ENCODE measurements at regions not wholly inside any gene's neighbourhood (a gene's known extent, or its start where the extent isn't known, plus 50 kb on each side); places are given as distances from the start of the nearest gene placed in this dataset.

DNA sequence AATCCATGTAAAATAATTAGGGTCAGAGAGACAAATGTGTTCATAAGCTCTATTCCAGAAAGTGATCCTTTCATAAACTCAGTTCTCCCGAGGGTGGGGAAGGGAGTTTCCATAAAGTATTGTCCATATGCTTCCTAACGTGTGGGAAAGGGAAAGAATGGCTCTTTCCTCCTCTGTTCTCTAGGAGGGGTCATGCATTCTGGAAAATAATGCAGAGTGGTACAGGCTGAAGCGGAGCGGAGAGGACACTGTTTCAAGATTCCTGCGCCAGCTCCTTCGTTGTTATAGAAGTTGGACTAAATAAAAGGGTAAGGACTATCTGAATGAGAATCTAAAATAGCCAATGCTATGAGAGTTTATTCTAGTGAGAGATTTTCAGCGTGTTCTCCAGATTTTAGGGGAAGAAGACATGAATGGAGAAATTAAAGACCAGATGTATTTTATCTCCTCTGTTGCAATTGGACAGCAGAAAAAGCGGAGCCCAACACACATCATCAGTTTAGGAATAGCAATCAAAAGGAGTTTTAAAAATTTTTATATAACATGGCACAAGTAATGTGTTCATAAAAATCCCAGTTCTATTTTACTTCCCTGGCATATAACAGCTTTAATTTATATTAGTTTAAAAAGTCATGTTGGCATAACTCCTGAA is 166.9 kb upstream of the MPDZ start:
- dilution Hi-C loops (cut with MboI; ENCODE audit: extremely low pct_ligation_motif_present, low sequenced_read_pairs), result no loop called here
- H3K27ac ChIP-seq (ENCODE audit: control insufficient read depth, insufficient read depth, low read length), result no peak overlapping the region
- FAIRE-seq (no peak), DNase-seq (ENCODE audit: low read depth, low spot score) (no peak)
- H3K4me1 ChIP-seq (ENCODE audit: control insufficient read depth, extremely low read depth, insufficient read depth, low read length), result no peaks in the 10 kb centered on the region
- H3K27me3 ChIP-seq (ENCODE audit: control insufficient read depth, extremely low read depth, insufficient read depth, low read length), result no peaks in the 10 kb centered on the region
- TF ChIP-seq EZH2 (IDR thresholded peaks at IDR 0.05; ENCODE audit: low read length), result no peak
- TF ChIP-seq, protein P1, sequence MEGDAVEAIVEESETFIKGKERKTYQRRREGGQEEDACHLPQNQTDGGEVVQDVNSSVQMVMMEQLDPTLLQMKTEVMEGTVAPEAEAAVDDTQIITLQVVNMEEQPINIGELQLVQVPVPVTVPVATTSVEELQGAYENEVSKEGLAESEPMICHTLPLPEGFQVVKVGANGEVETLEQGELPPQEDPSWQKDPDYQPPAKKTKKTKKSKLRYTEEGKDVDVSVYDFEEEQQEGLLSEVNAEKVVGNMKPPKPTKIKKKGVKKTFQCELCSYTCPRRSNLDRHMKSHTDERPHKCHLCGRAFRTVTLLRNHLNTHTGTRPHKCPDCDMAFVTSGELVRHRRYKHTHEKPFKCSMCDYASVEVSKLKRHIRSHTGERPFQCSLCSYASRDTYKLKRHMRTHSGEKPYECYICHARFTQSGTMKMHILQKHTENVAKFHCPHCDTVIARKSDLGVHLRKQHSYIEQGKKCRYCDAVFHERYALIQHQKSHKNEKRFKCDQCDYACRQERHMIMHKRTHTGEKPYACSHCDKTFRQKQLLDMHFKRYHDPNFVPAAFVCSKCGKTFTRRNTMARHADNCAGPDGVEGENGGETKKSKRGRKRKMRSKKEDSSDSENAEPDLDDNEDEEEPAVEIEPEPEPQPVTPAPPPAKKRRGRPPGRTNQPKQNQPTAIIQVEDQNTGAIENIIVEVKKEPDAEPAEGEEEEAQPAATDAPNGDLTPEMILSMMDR (optimal IDR thresholded peaks at IDR 0.05 in 1 of 3, IDR thresholded peaks at IDR 0.05 in 1 of 3, conservative IDR thresholded peaks at IDR 0.05 in 1 of 3; ENCODE audit: extremely low read depth in 1 of 3, insufficient read depth in 2 of 3, low read length in 3 of 3), result no peak
- no peaks in the 10 kb centered on the region for H3K9me3 ChIP-seq (ENCODE audit: control insufficient read depth, low read depth, low read length)
- H3K4me2 ChIP-seq (ENCODE audit: control insufficient read depth, extremely low read depth, insufficient read depth, low read depth, low read length), result no peak overlapping the region
- H3K36me3 ChIP-seq (ENCODE audit: control insufficient read depth in 2 of 2, extremely low read depth in 1 of 2, insufficient read depth in 2 of 2, low read length in 2 of 2), result no peaks in the 10 kb centered on the region
- no peak overlapping the region for H3K4me3 ChIP-seq (ENCODE audit: control insufficient read depth in 2 of 3, extremely low read depth in 1 of 3, insufficient read depth in 2 of 3, low read depth in 1 of 3, low read length in 3 of 3)
- H3K79me2 ChIP-seq (ENCODE audit: control insufficient read depth, insufficient read depth, low read length), result no peaks in the 10 kb centered on the region
- no peak overlapping the region for H2AFZ ChIP-seq (ENCODE audit: control insufficient read depth, low read length)
- no peaks in the 10 kb centered on the region for H4K20me1 ChIP-seq (ENCODE audit: control insufficient read depth, extremely low read depth, insufficient read depth, low read length)
- no peak overlapping the region for H3K9ac ChIP-seq (ENCODE audit: control insufficient read depth, extremely low read depth, insufficient read depth, low read length)
- no peaks in the 10 kb centered on the region for H3K9me1 ChIP-seq (ENCODE audit: control insufficient read depth, extremely low read depth, insufficient read depth, low read length)

DNA sequence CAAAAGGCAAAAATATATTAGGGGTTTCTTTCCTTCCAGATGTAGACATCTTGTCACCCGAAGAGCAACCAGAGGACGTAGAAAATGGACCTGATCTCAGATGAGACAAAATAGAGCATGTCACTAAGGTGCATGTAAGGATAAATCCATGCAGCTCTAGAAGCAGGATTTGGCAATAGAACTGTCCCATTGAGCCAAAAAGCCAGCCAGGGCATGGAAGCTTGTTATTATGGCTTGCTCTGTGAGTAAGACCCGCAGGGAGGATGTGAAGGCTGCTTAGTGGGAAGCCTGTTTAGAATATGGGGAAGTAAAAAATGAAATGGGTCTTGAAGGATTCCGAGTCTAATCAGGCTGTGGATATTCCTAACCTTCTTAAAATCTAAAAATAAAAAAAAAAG is 165.6 kb upstream of the MPDZ start:
- Histone ChIP-seq H3K4me2 (ENCODE audit: control insufficient read depth, extremely low read depth, insufficient read depth, low read depth, low read length) (peak overlapping the region; percentile 42), H3K27ac (ENCODE audit: control insufficient read depth, insufficient read depth, low read length) (no peak overlapping the region), H3K36me3 (ENCODE audit: control insufficient read depth in 2 of 2, extremely low read depth in 1 of 2, insufficient read depth in 2 of 2, low read length in 2 of 2) (no peaks in the 10 kb centered on the region), H3K4me3 (ENCODE audit: control insufficient read depth in 2 of 3, extremely low read depth in 1 of 3, insufficient read depth in 2 of 3, low read depth in 1 of 3, low read length in 3 of 3) (no peak overlapping the region), H3K79me2 (ENCODE audit: control insufficient read depth, insufficient read depth, low read length) (no peaks in the 10 kb centered on the region), H3K4me1 (ENCODE audit: control insufficient read depth, extremely low read depth, insufficient read depth, low read length) (no peaks in the 10 kb centered on the region), H3K27me3 (ENCODE audit: control insufficient read depth, extremely low read depth, insufficient read depth, low read length) (no peaks in the 10 kb centered on the region), H3K9me1 (ENCODE audit: control insufficient read depth, extremely low read depth, insufficient read depth, low read length) (no peaks in the 10 kb centered on the region), H3K9ac (ENCODE audit: control insufficient read depth, extremely low read depth, insufficient read depth, low read length) (no peak overlapping the region), H2AFZ (ENCODE audit: control insufficient read depth, low read length) (peak overlapping the region; percentile 27), H4K20me1 (ENCODE audit: control insufficient read depth, extremely low read depth, insufficient read depth, low read length) (no peaks in the 10 kb centered on the region), H3K9me3 (ENCODE audit: control insufficient read depth, low read depth, low read length) (no peaks in the 10 kb centered on the region)
- TF ChIP-seq, protein P1 (optimal IDR thresholded peaks at IDR 0.05 in 1 of 3, IDR thresholded peaks at IDR 0.05 in 1 of 3, conservative IDR thresholded peaks at IDR 0.05 in 1 of 3; ENCODE audit: extremely low read depth in 1 of 3, insufficient read depth in 2 of 3, low read length in 3 of 3), result no peak
- no peak for TF ChIP-seq EZH2 (IDR thresholded peaks at IDR 0.05; ENCODE audit: low read length)
- FAIRE-seq (no peak), DNase-seq (ENCODE audit: low read depth, low spot score) (no peak)
- dilution Hi-C loops (cut with MboI; ENCODE audit: extremely low pct_ligation_motif_present, low sequenced_read_pairs), result no loop called here

Data from keratinocyte (primary cell).